Tibial nerve (tissue), 4 donors: ENCODE measurements at regions not wholly inside any gene's neighbourhood (a gene's known extent, or its start where the extent isn't known, plus 50 kb on each side); places are given as distances from the start of the nearest gene placed in this dataset.
"Not testable (repeated sequence)": the region's sequence is repeated elsewhere in the genome, so short reads cannot be mapped to it uniquely, and the experiment has no call there.

ENCODE experiments used
- DNase-seq, 2 donors: peaks; one replicate each; pipeline ENCODE4 v3.0.0-alpha.2; 2019; ENCODE audit warnings: low spot score in 2 of 2
- H3K27ac ChIP-seq, 4 donors: fragments of 200-600 bp; sonication (generic) in 3 of 4; one replicate each; pipeline ENCODE4 v1.5.1; 2017 to 2019; ENCODE audit warnings: mild to moderate bottlenecking in 1 of 4
- H3K27me3 ChIP-seq, 2 donors: fragments of 200-600 bp; sonication (generic) in 1 of 2; one replicate each; pipeline versions ENCODE4 v1.5.1 to v1.6.0; 2017 to 2019
- H3K36me3 ChIP-seq, 3 donors: fragments of 200-600 bp; sonication (generic); one replicate each; pipeline ENCODE4 v1.5.1; 2018 to 2019
- H3K4me1 ChIP-seq, 4 donors: fragments of 200-600 bp; sonication (generic) in 3 of 4; one replicate each; pipeline ENCODE4 v1.5.1; 2017 to 2019
- H3K4me3 ChIP-seq, 4 donors: fragments of 200-600 bp; sonication (generic) in 3 of 4; one replicate each; pipeline ENCODE4 v1.5.1; 2017 to 2019; ENCODE audit warnings: mild to moderate bottlenecking in 1 of 4, moderate library complexity in 1 of 4
- H3K9me3 ChIP-seq, 4 donors: fragments of 200-600 bp; sonication (generic) in 3 of 4; one replicate each; pipeline ENCODE4 v1.5.1; 2017 to 2019
- CTCF ChIP-seq, 5 experiments: fragments of 200-600 bp in 3 of 5; fragments of 450-650 bp in 2 of 5; sonication (generic) in 3 of 5; IDR thresholded peaks; one replicate each; pipeline ENCODE4 v1.5.1; 2016 to 2019; ENCODE audit warnings: antibody characterized with exemption in 5 of 5, mild to moderate bottlenecking in 3 of 5, moderate library complexity in 2 of 5
- EP300 ChIP-seq, 2 donors: sonication (generic); formaldehyde crosslinking; IDR thresholded peaks; one replicate each; pipeline ENCODE4 v1.6.1; 2017; ENCODE audit warnings: antibody characterized with exemption in 2 of 2, mild to moderate bottlenecking in 1 of 2
- POLR2A ChIP-seq, 2 donors: fragments of 450-650 bp; IDR thresholded peaks; one replicate each; pipeline ENCODE4 v1.6.1; 2017; ENCODE audit warnings: antibody characterized with exemption in 2 of 2, mild to moderate bottlenecking in 2 of 2, moderate library complexity in 2 of 2
- whole genome bisulfite sequencing, 2 donors: methylation state at CpG; one replicate each; pipeline ENCODE4 v1.1.5; 2018; 5-methylcytosine and 5-hydroxymethylcytosine counted together

DNA sequence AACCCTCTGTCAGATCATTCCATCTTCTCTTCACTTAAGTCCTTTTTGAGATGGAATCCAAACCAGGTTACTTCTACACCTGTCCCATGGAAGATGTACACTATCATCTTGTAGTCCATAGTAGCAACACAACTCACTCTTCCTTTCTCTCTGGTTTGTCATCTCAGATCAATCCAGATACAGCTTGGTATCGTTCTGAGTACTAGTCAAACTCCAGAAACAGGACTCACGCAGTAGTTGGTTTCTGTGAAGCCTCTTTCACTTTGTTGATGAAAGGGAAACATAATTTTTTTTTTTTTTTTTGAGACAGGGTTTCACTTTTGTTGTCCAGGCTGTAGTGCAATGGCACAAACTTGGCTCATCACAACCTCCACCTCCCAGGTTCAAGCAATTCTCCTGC lies 484.0 kb downstream of the PRDM9 start:
- no peaks in the 10 kb centered on the region for H3K36me3 ChIP-seq
- no peak overlapping the region for H3K27ac ChIP-seq
- TF ChIP-seq CTCF (IDR thresholded peaks at IDR 0.05), result no peak
- no peak for TF ChIP-seq POLR2A (IDR thresholded peaks at IDR 0.05)
- no peak for TF ChIP-seq EP300 (IDR thresholded peaks at IDR 0.05)
- H3K4me3 ChIP-seq, result no peak overlapping the region
- WGBS, 2 donors, result 88 to 90% methylated on average over 2 of the region's 2 CpGs
- no peak for DNase-seq
- no peaks in the 10 kb centered on the region for H3K27me3 ChIP-seq
- H3K9me3 ChIP-seq, result no peaks in the 10 kb centered on the region
- H3K4me1 ChIP-seq, result no peaks in the 10 kb centered on the region

DNA sequence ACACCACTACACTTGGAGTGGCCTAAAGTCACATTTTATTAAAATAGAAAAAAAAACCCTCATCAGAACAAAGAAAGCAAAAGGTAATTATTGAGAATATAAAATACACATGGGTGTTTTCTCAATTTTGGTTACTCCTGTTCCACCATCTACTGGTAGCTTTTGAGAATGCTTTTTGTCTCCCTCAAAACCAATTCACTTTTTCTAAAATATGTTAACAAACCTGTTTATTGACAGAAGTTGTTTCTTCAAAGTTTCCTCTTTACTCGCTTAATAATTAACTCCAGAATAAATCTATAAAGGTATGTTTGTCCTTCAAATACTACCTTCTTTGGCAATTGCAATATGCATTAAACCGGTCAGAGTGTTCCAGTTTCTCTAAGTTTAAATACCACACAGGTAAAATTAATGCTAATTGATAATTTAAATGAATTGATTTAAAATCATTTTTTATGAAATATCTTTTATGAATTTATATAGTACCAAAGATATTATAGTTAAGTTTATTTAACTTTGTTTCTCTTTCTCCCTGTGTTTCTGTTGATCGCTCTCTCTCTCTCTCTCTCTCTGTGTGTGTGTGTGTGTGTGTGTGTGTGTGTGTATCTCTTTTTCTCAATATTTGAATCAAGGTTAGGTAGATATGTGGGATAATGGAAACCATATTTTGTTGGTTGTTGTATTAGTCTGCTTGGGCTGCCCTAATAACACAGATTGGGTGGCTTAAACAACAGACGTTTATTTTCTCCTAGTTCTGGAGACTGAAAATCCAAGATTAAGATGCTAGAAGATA lies 487.4 kb downstream of the PRDM9 start:
- Histone ChIP-seq H3K27ac (no peak overlapping the region), H3K4me3 (no peak overlapping the region), H3K36me3 (no peaks in the 10 kb centered on the region), H3K9me3 (no peaks in the 10 kb centered on the region), H3K27me3 (no peaks in the 10 kb centered on the region), H3K4me1 (no peaks in the 10 kb centered on the region)
- DNase-seq, result no peak
- WGBS, 2 donors, result 83 to 85% methylated on average over 4 of the region's 4 CpGs
- no peak for TF ChIP-seq CTCF (IDR thresholded peaks at IDR 0.05)
- no peak for TF ChIP-seq POLR2A (IDR thresholded peaks at IDR 0.05)
- TF ChIP-seq EP300 (IDR thresholded peaks at IDR 0.05), result no peak

DNA sequence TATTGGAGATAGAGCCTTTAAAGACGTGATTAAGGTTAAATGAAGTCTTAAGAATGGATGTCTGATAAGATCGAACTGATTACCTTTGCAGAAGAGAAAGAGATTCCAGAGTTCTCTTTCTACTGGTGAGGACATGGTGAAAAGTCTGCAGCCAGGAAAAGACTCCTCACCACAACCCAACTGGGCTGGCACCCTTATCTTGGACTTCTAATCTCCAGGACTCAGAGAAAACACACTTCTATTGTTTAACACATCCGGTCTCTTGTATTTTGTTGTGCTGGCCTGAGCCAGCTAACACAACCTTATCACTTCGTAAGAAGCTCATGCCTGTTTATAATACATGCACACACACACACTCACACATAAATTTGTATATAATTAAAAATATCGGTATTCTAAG lies 489.1 kb downstream of the PRDM9 start:
- TF ChIP-seq EP300 (IDR thresholded peaks at IDR 0.05) (no peak), CTCF (IDR thresholded peaks at IDR 0.05) (no peak), POLR2A (IDR thresholded peaks at IDR 0.05) (no peak)
- Histone ChIP-seq H3K36me3 (no peaks in the 10 kb centered on the region), H3K4me1 (no peaks in the 10 kb centered on the region), H3K27me3 (no peaks in the 10 kb centered on the region), H3K9me3 (no peaks in the 10 kb centered on the region), H3K4me3 (no peak overlapping the region), H3K27ac (no peak overlapping the region)
- 63% methylated on average over 5 of the region's 5 CpGs for WGBS, 2 donors
- no peak for DNase-seq

DNA sequence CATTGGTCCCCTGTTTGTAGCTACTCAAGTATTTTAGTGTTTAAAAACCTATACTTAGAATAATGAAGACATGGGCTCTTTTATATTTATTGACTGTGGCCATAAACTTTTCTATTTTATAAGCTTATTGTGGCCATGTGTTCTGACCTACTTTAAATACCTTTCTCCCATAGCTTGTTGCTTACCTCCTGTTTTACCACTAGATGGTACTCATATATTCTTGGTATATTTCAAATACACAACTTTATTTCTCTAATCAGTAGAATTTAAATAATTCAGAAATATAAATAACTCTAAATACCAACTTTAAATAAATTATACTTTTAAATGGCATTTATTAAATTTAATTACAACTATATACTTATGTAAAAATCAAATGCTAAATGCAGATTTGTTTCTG lies 498.0 kb downstream of the PRDM9 start:
- Histone ChIP-seq H3K9me3 (peaks cover 0 to 4% (median 0%) of the 10 kb centered on the region in 4 donors), H3K4me3 (no peak overlapping the region), H3K4me1 (no peaks in the 10 kb centered on the region), H3K27ac (no peak overlapping the region), H3K27me3 (no peaks in the 10 kb centered on the region), H3K36me3 (no peaks in the 10 kb centered on the region)
- no peak for TF ChIP-seq CTCF (IDR thresholded peaks at IDR 0.05)
- no peak for TF ChIP-seq EP300 (IDR thresholded peaks at IDR 0.05)
- DNase-seq, result no peak

DNA sequence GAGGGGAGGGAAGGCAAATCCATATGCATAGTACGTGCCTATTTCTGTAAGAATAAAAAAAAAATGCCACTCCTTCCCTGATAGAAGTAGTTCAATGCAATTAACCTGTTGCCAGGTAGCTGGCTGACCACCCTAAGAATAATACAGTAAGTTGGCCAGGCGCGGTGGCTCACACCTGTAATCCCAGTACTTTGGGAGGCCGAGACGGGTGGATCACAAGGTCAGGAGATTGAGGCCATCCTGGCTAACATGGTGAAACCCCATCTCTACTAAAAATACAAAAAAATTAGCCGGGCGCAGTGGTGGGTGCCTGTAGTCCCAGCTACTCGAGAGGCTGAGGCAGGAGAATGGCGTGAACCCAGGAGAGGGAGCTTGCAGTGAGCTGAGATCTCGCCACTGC lies 510.3 kb downstream of the PRDM9 start:
- 83 to 95% methylated on average over 10 of the region's 10 CpGs for WGBS, 2 donors
- not testable (repeated sequence) for H3K27me3 ChIP-seq, DNase-seq, H3K4me3 ChIP-seq, H3K36me3 ChIP-seq, H3K9me3 ChIP-seq, H3K4me1 ChIP-seq, H3K27ac ChIP-seq

- Histone ChIP-seq H3K4me1 (no peaks in the 10 kb centered on the region), H3K27ac (no peak overlapping the region), H3K4me3 (no peak overlapping the region), H3K36me3 (no peaks in the 10 kb centered on the region), H3K9me3 (peaks cover 0 to 11% (median 0%) of the 10 kb centered on the region in 4 donors), H3K27me3 (no peaks in the 10 kb centered on the region)
- no peak for DNase-seq
- TF ChIP-seq EP300 (IDR thresholded peaks at IDR 0.05) (no peak), CTCF (IDR thresholded peaks at IDR 0.05) (no peak), POLR2A (IDR thresholded peaks at IDR 0.05) (no peak)
Measured at GRCh38 chr5:24026288-24026687, 518.9 kb downstream of the PRDM9 start.
